ENCODE measurements at regions not wholly inside any gene's neighbourhood (a gene's known extent, or its start where the extent isn't known, plus 50 kb on each side); places are given as distances from the start of the nearest gene placed in this dataset.

DNA sequence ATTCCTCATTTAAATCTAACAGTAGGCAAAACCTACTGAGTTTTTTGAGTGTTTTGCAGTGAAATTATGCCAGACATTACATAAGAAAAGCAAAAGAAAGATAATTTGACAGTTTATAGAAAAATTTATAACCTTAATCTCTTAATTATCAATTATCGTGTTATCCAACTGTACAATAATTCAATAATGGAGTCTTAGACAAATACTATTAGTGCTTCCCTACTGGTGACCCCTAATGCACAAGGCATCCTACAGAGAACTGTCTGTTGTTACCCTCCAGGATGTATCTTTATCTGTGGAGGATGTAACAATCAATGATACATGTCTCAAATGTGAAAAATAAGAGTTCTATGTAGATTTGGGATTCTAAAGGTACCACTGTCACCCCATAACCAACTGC lies 1687.6 kb downstream of the GRIK2 start (continued):
- TF ChIP-seq FOXP4 (CRISPR knock-in tag; IDR thresholded peaks at IDR 0.05) = no peak
- TF ChIP-seq, protein P1, sequence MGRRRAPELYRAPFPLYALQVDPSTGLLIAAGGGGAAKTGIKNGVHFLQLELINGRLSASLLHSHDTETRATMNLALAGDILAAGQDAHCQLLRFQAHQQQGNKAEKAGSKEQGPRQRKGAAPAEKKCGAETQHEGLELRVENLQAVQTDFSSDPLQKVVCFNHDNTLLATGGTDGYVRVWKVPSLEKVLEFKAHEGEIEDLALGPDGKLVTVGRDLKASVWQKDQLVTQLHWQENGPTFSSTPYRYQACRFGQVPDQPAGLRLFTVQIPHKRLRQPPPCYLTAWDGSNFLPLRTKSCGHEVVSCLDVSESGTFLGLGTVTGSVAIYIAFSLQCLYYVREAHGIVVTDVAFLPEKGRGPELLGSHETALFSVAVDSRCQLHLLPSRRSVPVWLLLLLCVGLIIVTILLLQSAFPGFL (CRISPR knock-in tag; IDR thresholded peaks at IDR 0.05; ENCODE audit: borderline replicate concordance) = no peak
- TF ChIP-seq, protein P2, sequence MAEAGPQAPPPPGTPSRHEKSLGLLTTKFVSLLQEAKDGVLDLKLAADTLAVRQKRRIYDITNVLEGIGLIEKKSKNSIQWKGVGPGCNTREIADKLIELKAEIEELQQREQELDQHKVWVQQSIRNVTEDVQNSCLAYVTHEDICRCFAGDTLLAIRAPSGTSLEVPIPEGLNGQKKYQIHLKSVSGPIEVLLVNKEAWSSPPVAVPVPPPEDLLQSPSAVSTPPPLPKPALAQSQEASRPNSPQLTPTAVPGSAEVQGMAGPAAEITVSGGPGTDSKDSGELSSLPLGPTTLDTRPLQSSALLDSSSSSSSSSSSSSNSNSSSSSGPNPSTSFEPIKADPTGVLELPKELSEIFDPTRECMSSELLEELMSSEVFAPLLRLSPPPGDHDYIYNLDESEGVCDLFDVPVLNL (CRISPR knock-in tag; IDR thresholded peaks at IDR 0.05; ENCODE audit: borderline replicate concordance, low read depth) = no peak
- TF ChIP-seq, protein P3, sequence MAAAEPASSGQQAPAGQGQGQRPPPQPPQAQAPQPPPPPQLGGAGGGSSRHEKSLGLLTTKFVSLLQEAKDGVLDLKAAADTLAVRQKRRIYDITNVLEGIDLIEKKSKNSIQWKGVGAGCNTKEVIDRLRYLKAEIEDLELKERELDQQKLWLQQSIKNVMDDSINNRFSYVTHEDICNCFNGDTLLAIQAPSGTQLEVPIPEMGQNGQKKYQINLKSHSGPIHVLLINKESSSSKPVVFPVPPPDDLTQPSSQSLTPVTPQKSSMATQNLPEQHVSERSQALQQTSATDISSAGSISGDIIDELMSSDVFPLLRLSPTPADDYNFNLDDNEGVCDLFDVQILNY (CRISPR knock-in tag; IDR thresholded peaks at IDR 0.05) = no peak
- no peak for TF ChIP-seq TCF7 (CRISPR knock-in tag; IDR thresholded peaks at IDR 0.05; ENCODE audit: low read depth)

- TF ChIP-seq, protein P4, sequence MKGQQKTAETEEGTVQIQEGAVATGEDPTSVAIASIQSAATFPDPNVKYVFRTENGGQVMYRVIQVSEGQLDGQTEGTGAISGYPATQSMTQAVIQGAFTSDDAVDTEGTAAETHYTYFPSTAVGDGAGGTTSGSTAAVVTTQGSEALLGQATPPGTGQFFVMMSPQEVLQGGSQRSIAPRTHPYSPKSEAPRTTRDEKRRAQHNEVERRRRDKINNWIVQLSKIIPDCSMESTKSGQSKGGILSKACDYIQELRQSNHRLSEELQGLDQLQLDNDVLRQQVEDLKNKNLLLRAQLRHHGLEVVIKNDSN (CRISPR knock-in tag; IDR thresholded peaks at IDR 0.05) = no peak
- TF ChIP-seq ZBTB21 (CRISPR knock-in tag; IDR thresholded peaks at IDR 0.05; ENCODE audit: borderline replicate concordance) (no peak), SMAD3 (CRISPR knock-in tag; IDR thresholded peaks at IDR 0.05; ENCODE audit: borderline replicate concordance) (no peak), CDX4 (CRISPR knock-in tag; IDR thresholded peaks at IDR 0.05; ENCODE audit: borderline replicate concordance) (no peak), IRF2 (CRISPR knock-in tag; IDR thresholded peaks at IDR 0.05; ENCODE audit: borderline replicate concordance, low read depth) (no peak), ESRRA (CRISPR knock-in tag; IDR thresholded peaks at IDR 0.05; ENCODE audit: borderline replicate concordance) (no peak), SP1 (CRISPR knock-in tag; conservative IDR thresholded peaks at IDR 0.05) (no peak)
- TF ChIP-seq, protein P5, sequence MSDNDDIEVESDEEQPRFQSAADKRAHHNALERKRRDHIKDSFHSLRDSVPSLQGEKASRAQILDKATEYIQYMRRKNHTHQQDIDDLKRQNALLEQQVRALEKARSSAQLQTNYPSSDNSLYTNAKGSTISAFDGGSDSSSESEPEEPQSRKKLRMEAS (CRISPR knock-in tag; IDR thresholded peaks at IDR 0.05) = no peak
- TF ChIP-seq, protein P6, sequence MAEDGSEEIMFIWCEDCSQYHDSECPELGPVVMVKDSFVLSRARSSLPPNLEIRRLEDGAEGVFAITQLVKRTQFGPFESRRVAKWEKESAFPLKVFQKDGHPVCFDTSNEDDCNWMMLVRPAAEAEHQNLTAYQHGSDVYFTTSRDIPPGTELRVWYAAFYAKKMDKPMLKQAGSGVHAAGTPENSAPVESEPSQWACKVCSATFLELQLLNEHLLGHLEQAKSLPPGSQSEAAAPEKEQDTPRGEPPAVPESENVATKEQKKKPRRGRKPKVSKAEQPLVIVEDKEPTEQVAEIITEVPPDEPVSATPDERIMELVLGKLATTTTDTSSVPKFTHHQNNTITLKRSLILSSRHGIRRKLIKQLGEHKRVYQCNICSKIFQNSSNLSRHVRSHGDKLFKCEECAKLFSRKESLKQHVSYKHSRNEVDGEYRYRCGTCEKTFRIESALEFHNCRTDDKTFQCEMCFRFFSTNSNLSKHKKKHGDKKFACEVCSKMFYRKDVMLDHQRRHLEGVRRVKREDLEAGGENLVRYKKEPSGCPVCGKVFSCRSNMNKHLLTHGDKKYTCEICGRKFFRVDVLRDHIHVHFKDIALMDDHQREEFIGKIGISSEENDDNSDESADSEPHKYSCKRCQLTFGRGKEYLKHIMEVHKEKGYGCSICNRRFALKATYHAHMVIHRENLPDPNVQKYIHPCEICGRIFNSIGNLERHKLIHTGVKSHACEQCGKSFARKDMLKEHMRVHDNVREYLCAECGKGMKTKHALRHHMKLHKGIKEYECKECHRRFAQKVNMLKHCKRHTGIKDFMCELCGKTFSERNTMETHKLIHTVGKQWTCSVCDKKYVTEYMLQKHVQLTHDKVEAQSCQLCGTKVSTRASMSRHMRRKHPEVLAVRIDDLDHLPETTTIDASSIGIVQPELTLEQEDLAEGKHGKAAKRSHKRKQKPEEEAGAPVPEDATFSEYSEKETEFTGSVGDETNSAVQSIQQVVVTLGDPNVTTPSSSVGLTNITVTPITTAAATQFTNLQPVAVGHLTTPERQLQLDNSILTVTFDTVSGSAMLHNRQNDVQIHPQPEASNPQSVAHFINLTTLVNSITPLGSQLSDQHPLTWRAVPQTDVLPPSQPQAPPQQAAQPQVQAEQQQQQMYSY (CRISPR knock-in tag; IDR thresholded peaks at IDR 0.05) = no peak
- Mint-ChIP-seq H3K27me3 (ENCODE audit: low read depth) (no peaks in the 10 kb centered on the region), H3K9me3 (no peaks in the 10 kb centered on the region), H3K27ac (no peak overlapping the region), H3K4me1 (no peaks in the 10 kb centered on the region), H3K36me3 (no peaks in the 10 kb centered on the region), H3K4me3 (no peak overlapping the region)
- DNase-seq (ENCODE audit: low spot score) = no peak
- ChIA-PET CTCF (no interaction called here), POLR2A (no interaction called here)
- no peak for ATAC-seq
Measured at GRCh38 chr6:103080497-103080896, 1687.0 kb downstream of the GRIK2 start.

Data from WTC11 (cell line).